H1 (cell line): ENCODE measurements at regions not wholly inside any gene's neighbourhood (a gene's known extent, or its start where the extent isn't known, plus 50 kb on each side); places are given as distances from the start of the nearest gene placed in this dataset.

Experiments used
- CEBPB ChIP-seq: IDR thresholded peaks from 2 replicates; pipeline ENCODE4 v1.6.1; 2012; ENCODE audit warnings: low read depth, low read length
- EGR1 ChIP-seq: IDR thresholded peaks from 2 replicates; pipeline ENCODE4 v1.6.1; 2011; ENCODE audit warnings: low read depth, low read length, borderline replicate concordance
- EP300 ChIP-seq, 2 experiments: IDR thresholded peaks; 1 replicate in 1 of 2; 2 replicates in 1 of 2; pipeline ENCODE4 v1.6.1; 2011 to 2012; ENCODE audit warnings: low read depth in 2 of 2, low read length in 2 of 2, mild to moderate bottlenecking in 2 of 2, borderline replicate concordance in 1 of 2, inconsistent platforms in 1 of 2, moderate library complexity in 1 of 2
- EZH2 ChIP-seq: fragments of 200-600 bp; sonication (generic); IDR thresholded peaks from 2 replicates; pipeline ENCODE4 v1.7.1; 2012; ENCODE audit warnings: low read depth, mild to moderate bottlenecking, moderate library complexity, low read length, inconsistent platforms; ENCODE audit not compliant: severe bottlenecking
- JUN ChIP-seq: IDR thresholded peaks from 2 replicates; pipeline ENCODE4 v1.6.1; 2011; ENCODE audit warnings: low read depth, mild to moderate bottlenecking, improper control_type of control experiment, low read length
- JUND ChIP-seq: IDR thresholded peaks from 2 replicates; pipeline ENCODE4 v1.6.1; 2011; ENCODE audit warnings: mild to moderate bottlenecking, improper control_type of control experiment, low read length
- POLR2A ChIP-seq, 2 experiments: IDR thresholded peaks; 1 replicate in 1 of 2; 2 replicates in 1 of 2; pipeline ENCODE4 v1.6.1; 2011; ENCODE audit warnings: low read depth in 2 of 2, low read length in 2 of 2, mild to moderate bottlenecking in 2 of 2; ENCODE audit errors: control extremely low read depth in 1 of 2
- SIN3A ChIP-seq, 2 experiments: IDR thresholded peaks in 1 of 2; conservative IDR thresholded peaks in 1 of 2; 2 replicates each; pipeline ENCODE4 v1.6.1; 2011 to 2012; ENCODE audit warnings: low read length in 2 of 2, improper control_type of control experiment in 1 of 2, low read depth in 1 of 2, mild to moderate bottlenecking in 1 of 2
- TAF1 ChIP-seq: IDR thresholded peaks from 2 replicates; pipeline ENCODE4 v1.6.1; 2011; ENCODE audit warnings: mild to moderate bottlenecking, low read depth, low read length
- TAF7 ChIP-seq: optimal IDR thresholded peaks from 2 replicates; pipeline ENCODE3; 2011; ENCODE audit warnings: low read depth, mild to moderate bottlenecking, inconsistent platforms, low read length, moderate library complexity, borderline replicate concordance
- YY1 ChIP-seq: IDR thresholded peaks from 2 replicates; pipeline ENCODE4 v1.6.1; 2011; ENCODE audit warnings: low read depth, mild to moderate bottlenecking, low read length
- TF ChIP-seq, protein P1 (sequence below), 3 experiments: IDR thresholded peaks; 1 replicate in 2 of 3; 2 replicates in 1 of 3; pipeline versions ENCODE4 v1.5.1 to v1.6.1; 2011; ENCODE audit warnings: low read length in 3 of 3, mild to moderate bottlenecking in 3 of 3, inconsistent platforms in 2 of 3, low read depth in 1 of 3, moderate library complexity in 1 of 3; ENCODE audit not compliant: insufficient read depth in 1 of 3; ENCODE audit errors: control extremely low read depth in 1 of 3
- TF ChIP-seq, protein P2 (sequence below): IDR thresholded peaks from 2 replicates; pipeline ENCODE4 v1.6.1; 2012; ENCODE audit warnings: inconsistent platforms

DNA sequence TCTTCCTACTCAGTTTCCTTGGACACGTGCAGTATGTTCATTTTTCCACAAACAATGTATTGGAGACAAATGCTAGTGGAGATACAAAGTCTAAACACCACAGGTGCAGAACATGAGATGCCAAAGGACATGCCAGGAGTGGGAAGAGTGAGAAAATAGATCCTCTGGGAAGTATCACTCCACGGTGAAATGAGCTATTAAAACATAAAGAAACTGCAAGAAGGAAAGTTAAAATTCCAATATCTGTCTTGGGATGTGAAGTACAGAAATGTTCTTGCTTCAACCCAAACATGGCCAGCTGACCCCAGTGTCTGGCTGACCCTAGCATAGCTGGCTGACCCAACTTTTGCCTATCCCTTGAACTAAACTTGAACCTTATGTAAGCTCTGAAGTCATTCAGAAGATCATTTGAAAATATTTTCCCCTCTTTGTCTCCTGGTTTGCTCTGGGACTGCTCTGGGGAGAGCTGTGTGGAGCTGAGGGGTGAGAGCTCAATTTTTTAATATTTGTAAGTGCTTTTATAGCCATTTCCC, 59.5 kb downstream of the FZD1 start:
- TF ChIP-seq SIN3A (conservative IDR thresholded peaks at IDR 0.05 in 1 of 2, IDR thresholded peaks at IDR 0.05 in 1 of 2; ENCODE audit: low read depth in 1 of 2, low read length in 2 of 2) (no peak), TAF1 (no peak), YY1 (no peak), EZH2 (no peak), EGR1 (no peak), EP300 (IDR thresholded peaks at IDR 0.05; ENCODE audit: borderline replicate concordance in 1 of 2, low read depth in 2 of 2, low read length in 2 of 2) (no peak), CEBPB (no peak), POLR2A (IDR thresholded peaks at IDR 0.05; ENCODE audit: control extremely low read depth in 1 of 2, low read depth in 2 of 2, low read length in 2 of 2) (no peak), JUND (no peak), JUN (no peak), TAF7 (no peak)
- TF ChIP-seq, protein P1, sequence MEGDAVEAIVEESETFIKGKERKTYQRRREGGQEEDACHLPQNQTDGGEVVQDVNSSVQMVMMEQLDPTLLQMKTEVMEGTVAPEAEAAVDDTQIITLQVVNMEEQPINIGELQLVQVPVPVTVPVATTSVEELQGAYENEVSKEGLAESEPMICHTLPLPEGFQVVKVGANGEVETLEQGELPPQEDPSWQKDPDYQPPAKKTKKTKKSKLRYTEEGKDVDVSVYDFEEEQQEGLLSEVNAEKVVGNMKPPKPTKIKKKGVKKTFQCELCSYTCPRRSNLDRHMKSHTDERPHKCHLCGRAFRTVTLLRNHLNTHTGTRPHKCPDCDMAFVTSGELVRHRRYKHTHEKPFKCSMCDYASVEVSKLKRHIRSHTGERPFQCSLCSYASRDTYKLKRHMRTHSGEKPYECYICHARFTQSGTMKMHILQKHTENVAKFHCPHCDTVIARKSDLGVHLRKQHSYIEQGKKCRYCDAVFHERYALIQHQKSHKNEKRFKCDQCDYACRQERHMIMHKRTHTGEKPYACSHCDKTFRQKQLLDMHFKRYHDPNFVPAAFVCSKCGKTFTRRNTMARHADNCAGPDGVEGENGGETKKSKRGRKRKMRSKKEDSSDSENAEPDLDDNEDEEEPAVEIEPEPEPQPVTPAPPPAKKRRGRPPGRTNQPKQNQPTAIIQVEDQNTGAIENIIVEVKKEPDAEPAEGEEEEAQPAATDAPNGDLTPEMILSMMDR (IDR thresholded peaks at IDR 0.05; ENCODE audit: control extremely low read depth in 1 of 3, insufficient read depth in 1 of 3, low read depth in 1 of 3, low read length in 3 of 3), result no peak
- TF ChIP-seq, protein P2, sequence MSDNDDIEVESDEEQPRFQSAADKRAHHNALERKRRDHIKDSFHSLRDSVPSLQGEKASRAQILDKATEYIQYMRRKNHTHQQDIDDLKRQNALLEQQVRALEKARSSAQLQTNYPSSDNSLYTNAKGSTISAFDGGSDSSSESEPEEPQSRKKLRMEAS, result no peak
